WERI-Rb-1 (cell line): ENCODE measurements at regions not wholly inside any gene's neighbourhood (a gene's known extent, or its start where the extent isn't known, plus 50 kb on each side); places are given as distances from the start of the nearest gene placed in this dataset.

Experiments
- DNase-seq: peaks from one replicate; pipeline ENCODE4 v3.0.0-alpha.2; 2020
- H3K27ac ChIP-seq: fragments of 250-450 bp; sonication (Bioruptor Pico); 2 replicates; pipeline ENCODE4 v1.5.1; 2020; ENCODE audit warnings: mild to moderate bottlenecking, moderate library complexity
- H3K27me3 ChIP-seq: fragments of 250-450 bp; sonication (Bioruptor Pico); 2 replicates; pipeline ENCODE4 v1.5.1; 2021; ENCODE audit warnings: mild to moderate bottlenecking, low read depth, moderate library complexity; ENCODE audit not compliant: insufficient read depth, severe bottlenecking
- H3K36me3 ChIP-seq: fragments of 250-450 bp; sonication (Bioruptor Pico); 2 replicates; pipeline ENCODE4 v1.5.1; 2020; ENCODE audit warnings: mild to moderate bottlenecking, moderate library complexity
- H3K4me3 ChIP-seq: 2 replicates; pipeline ENCODE4 v1.5.1; 2011; ENCODE audit warnings: low read depth, mild to moderate bottlenecking, control low read depth, low read length
- H3K9me3 ChIP-seq: fragments of 250-450 bp; sonication (Bioruptor Pico); 2 replicates; pipeline ENCODE4 v1.5.1; 2021; ENCODE audit warnings: mild to moderate bottlenecking, moderate library complexity; ENCODE audit not compliant: severe bottlenecking
- CTCF ChIP-seq: IDR thresholded peaks from 2 replicates; pipeline ENCODE4 v1.5.1; 2011; ENCODE audit warnings: low read depth, mild to moderate bottlenecking, control low read depth, inconsistent platforms, low read length

- DNase-seq: no peak
- TF ChIP-seq CTCF: peak; percentile 21; the same call in 1 of the 2 replicates
- no peak overlapping the region for H3K4me3 ChIP-seq
Observed at GRCh38 chr2:156192468-156192867, 140.1 kb downstream of the NR4A2 start.

GRCh38 chr2:156191527-156191926 is 141.0 kb downstream of the NR4A2 start:
- Histone ChIP-seq H3K4me3 (no peak overlapping the region), H3K27ac (no peak overlapping the region), H3K27me3 (no peaks in the 10 kb centered on the region), H3K36me3 (no peaks in the 10 kb centered on the region), H3K9me3 (no peaks in the 10 kb centered on the region)
- DNase-seq: no peak
- no peak for TF ChIP-seq CTCF

More at GRCh38 chr2:156192468-156192867, 140.1 kb downstream of the NR4A2 start:
- Histone ChIP-seq H3K9me3 (no peaks in the 10 kb centered on the region), H3K27me3 (no peaks in the 10 kb centered on the region), H3K36me3 (no peaks in the 10 kb centered on the region), H3K27ac (no peak overlapping the region)

- H3K27me3 ChIP-seq: no peaks in the 10 kb centered on the region
- no peak overlapping the region for H3K4me3 ChIP-seq
- no peaks in the 10 kb centered on the region for H3K9me3 ChIP-seq
- DNase-seq: no peak
- TF ChIP-seq CTCF: no peak
- H3K36me3 ChIP-seq: no peaks in the 10 kb centered on the region
- H3K27ac ChIP-seq: no peak overlapping the region
Observed at GRCh38 chr2:156190517-156190916, 142.0 kb downstream of the NR4A2 start.

- TF ChIP-seq CTCF: no peak
- Histone ChIP-seq H3K9me3 (no peaks in the 10 kb centered on the region), H3K27me3 (no peaks in the 10 kb centered on the region), H3K36me3 (no peaks in the 10 kb centered on the region), H3K27ac (no peak overlapping the region), H3K4me3 (no peak overlapping the region)
- no peak for DNase-seq
Observed at GRCh38 chr2:156189584-156189983, 142.9 kb downstream of the NR4A2 start.

- H3K9me3 ChIP-seq: no peaks in the 10 kb centered on the region
- H3K27ac ChIP-seq: no peak overlapping the region
- H3K27me3 ChIP-seq: no peaks in the 10 kb centered on the region
- TF ChIP-seq CTCF: no peak
- no peak overlapping the region for H3K4me3 ChIP-seq
- no peaks in the 10 kb centered on the region for H3K36me3 ChIP-seq
- DNase-seq: no peak
Observed at GRCh38 chr2:156189143-156189542, 143.4 kb downstream of the NR4A2 start.

- TF ChIP-seq CTCF: no peak
- no peak overlapping the region for H3K4me3 ChIP-seq
- no peak for DNase-seq
- no peaks in the 10 kb centered on the region for H3K9me3 ChIP-seq
- H3K27ac ChIP-seq: no peak overlapping the region
- no peaks in the 10 kb centered on the region for H3K27me3 ChIP-seq
- H3K36me3 ChIP-seq: no peaks in the 10 kb centered on the region
Observed at GRCh38 chr2:156182132-156182531, 150.4 kb downstream of the NR4A2 start.
